HCT116 (cell line): ENCODE measurements at regions not wholly inside any gene's neighbourhood (a gene's known extent, or its start where the extent isn't known, plus 50 kb on each side); places are given as distances from the start of the nearest gene placed in this dataset.

Source experiments
- ATAC-seq: fragments of 200-7000 bp; cut with Tn5 transposase; 2 replicates; pipeline ENCODE4 v1.9.1; 2020; ENCODE audit warnings: mild to moderate bottlenecking, moderate library complexity
- BruUV-seq: library from RNA; stranded (reverse); fragments of 400-500 nt; replicated peaks from 2 replicates; lab custom pipeline; 2021; lab: Mats Ljungman, UMichigan
- CTCF ChIA-PET: fragments of 300-600 bp; sonication (Branson Sonifier 250); formaldehyde crosslinking; loops from one replicate; lab custom pipeline; 2021; ENCODE audit warnings: antibody characterized with exemption; lab: Charles Lee
- POLR2A ChIA-PET: fragments of 300-600, 350-600 bp; sonication (Branson Sonifier 250); formaldehyde crosslinking; loops from one replicate; lab custom pipeline; 2021; ENCODE audit warnings: antibody characterized with exemption; lab: Charles Lee
- RAD21 ChIA-PET, 2 experiments: fragments of 300-600 bp; sonication (Branson Sonifier 250); formaldehyde crosslinking; loops; one replicate each; lab custom pipeline; 2023; ENCODE audit warnings: low total read pairs in 2 of 2; ENCODE audit not compliant: uncharacterized antibody in 2 of 2, unreplicated experiment in 2 of 2, low non-redundant PET in 1 of 2; lab: Charles Lee
- DNase-seq: peaks from one replicate; pipeline ENCODE4 v3.0.0-alpha.2; 2010; ENCODE audit warnings: low read depth, low spot score
- H2AFZ ChIP-seq: fragments of 200-600 bp; shearing (Covaris generic), sonication (generic); 2 replicates; pipeline ENCODE4 v1.6.1; 2017; ENCODE audit warnings: low read depth, mixed run types, mixed read lengths, antibody characterized with exemption, low read length; ENCODE audit not compliant: poor library complexity, severe bottlenecking
- H3K27ac ChIP-seq: 2 replicates; pipeline ENCODE4 v1.5.1; 2012; ENCODE audit warnings: low read depth, low read length
- H3K27me3 ChIP-seq: fragments of 200-600 bp; sonication (generic); 2 replicates; pipeline ENCODE4 v1.6.1; 2016; ENCODE audit warnings: mixed run types, low read length, mixed read lengths; ENCODE audit not compliant: insufficient read depth
- H3K36me3 ChIP-seq, 2 experiments: fragments of 200-500 bp in 1 of 2; fragments of 200-600 bp in 1 of 2; sonication (Bioruptor generic) in 1 of 2; sonication (generic) in 1 of 2; 2 replicates each; pipeline versions ENCODE4 v1.5.1 to v1.6.1; 2014 to 2016; ENCODE audit warnings: low read length in 2 of 2, inconsistent platforms in 1 of 2, mixed read lengths in 1 of 2, mixed run types in 1 of 2; ENCODE audit not compliant: insufficient read depth in 2 of 2, control insufficient read depth in 1 of 2
- H3K4me1 ChIP-seq, 2 experiments: fragments of 200-600 bp in 1 of 2; sonication (generic) in 1 of 2; 2 replicates each; pipeline versions ENCODE4 v1.5.1 to v1.6.1; 2012 to 2017; ENCODE audit warnings: low read length in 2 of 2, inconsistent platforms in 1 of 2, mild to moderate bottlenecking in 1 of 2, mixed read lengths in 1 of 2, mixed run types in 1 of 2, moderate library complexity in 1 of 2; ENCODE audit not compliant: insufficient read depth in 2 of 2, control insufficient read depth in 1 of 2
- H3K4me2 ChIP-seq: fragments of 200-600 bp; sonication (generic); 2 replicates; pipeline ENCODE4 v1.6.1; 2017; ENCODE audit warnings: mixed run types, low read length, mixed read lengths
- H3K4me3 ChIP-seq, 2 experiments: fragments of 200-600 bp in 1 of 2; sonication (generic) in 1 of 2; replicated peaks in 1 of 2; 2 replicates each; pipeline ENCODE4 v1.5.1; 2011 to 2016; ENCODE audit warnings: low read length in 2 of 2, control low read depth in 1 of 2, low read depth in 1 of 2, mild to moderate bottlenecking in 1 of 2, mixed read lengths in 1 of 2, mixed run types in 1 of 2
- H3K79me2 ChIP-seq: fragments of 200-600 bp; sonication (generic); 2 replicates; pipeline ENCODE4 v1.6.1; 2017; ENCODE audit warnings: mild to moderate bottlenecking, mixed run types, low read length, moderate library complexity, mixed read lengths; ENCODE audit not compliant: insufficient read depth
- H3K9ac ChIP-seq: fragments of 200-600 bp; sonication (generic); 2 replicates; pipeline ENCODE4 v1.6.1; 2016; ENCODE audit warnings: low read length, mixed read lengths
- H3K9me2 ChIP-seq: fragments of 200-600 bp; sonication (generic), shearing (Covaris generic); 2 replicates; pipeline ENCODE4 v1.6.1; 2017; ENCODE audit warnings: mixed run types, mild to moderate bottlenecking, moderate library complexity; ENCODE audit not compliant: insufficient read depth
- H3K9me3 ChIP-seq, 2 experiments: fragments of 200-500 bp in 1 of 2; fragments of 200-600 bp in 1 of 2; sonication (Bioruptor generic) in 1 of 2; sonication (generic) in 1 of 2; 2 replicates each; pipeline ENCODE4 v1.6.1; 2014 to 2017; ENCODE audit warnings: low read length in 2 of 2, mixed read lengths in 2 of 2, inconsistent platforms in 1 of 2, low read depth in 1 of 2, mild to moderate bottlenecking in 1 of 2, mixed run types in 1 of 2, moderate library complexity in 1 of 2; ENCODE audit not compliant: control insufficient read depth in 1 of 2, insufficient read depth in 1 of 2
- H4K20me1 ChIP-seq: fragments of 200-600 bp; sonication (generic), shearing (Covaris generic); 2 replicates; pipeline ENCODE4 v1.6.1; 2017; ENCODE audit warnings: mixed run types, mild to moderate bottlenecking, moderate library complexity; ENCODE audit not compliant: insufficient read depth
- CEBPB ChIP-seq: IDR thresholded peaks from 2 replicates; pipeline ENCODE4 v1.6.1; 2012; ENCODE audit warnings: low read depth
- EGR1 ChIP-seq: IDR thresholded peaks from 2 replicates; pipeline ENCODE4 v1.6.1; 2012; ENCODE audit warnings: low read depth
- ELF1 ChIP-seq: IDR thresholded peaks from 2 replicates; pipeline ENCODE4 v1.6.1; 2012; ENCODE audit warnings: low read depth, borderline replicate concordance
- EZH2 ChIP-seq: fragments of 200-600 bp; sonication (generic); IDR thresholded peaks from 2 replicates; pipeline ENCODE4 v1.6.1; 2017; ENCODE audit warnings: antibody characterized with exemption, mixed run types
- EZH2phosphoT487 ChIP-seq: fragments of 200-600 bp; IDR thresholded peaks from 2 replicates; pipeline ENCODE4 v1.6.1; 2018; ENCODE audit warnings: antibody characterized with exemption, borderline replicate concordance
- FOSL1 ChIP-seq: IDR thresholded peaks from 2 replicates; pipeline ENCODE4 v1.6.1; 2012; ENCODE audit warnings: low read depth
- POLR2A ChIP-seq: IDR thresholded peaks from 2 replicates; pipeline ENCODE4 v1.7.0; 2011; ENCODE audit warnings: borderline replicate concordance; ENCODE audit not compliant: insufficient read depth, insufficient read length; ENCODE audit errors: extremely low read depth
- POLR2AphosphoS5 ChIP-seq: IDR thresholded peaks from 2 replicates; pipeline ENCODE4 v1.6.1; 2011; ENCODE audit warnings: mild to moderate bottlenecking, low read depth, low read length, moderate library complexity
- RAD21 ChIP-seq: IDR thresholded peaks from 2 replicates; pipeline ENCODE4 v1.6.1; 2012; ENCODE audit warnings: low read depth, mild to moderate bottlenecking
- SIN3A ChIP-seq: IDR thresholded peaks from 2 replicates; pipeline ENCODE4 v1.6.1; 2012; ENCODE audit warnings: low read depth
- SP1 ChIP-seq: IDR thresholded peaks from 2 replicates; pipeline ENCODE4 v1.6.1; 2012; ENCODE audit warnings: low read depth
- TCF7L2 ChIP-seq: IDR thresholded peaks from 2 replicates; pipeline ENCODE4 v1.7.0; 2011; ENCODE audit warnings: borderline replicate concordance, inconsistent platforms; ENCODE audit not compliant: insufficient read depth, insufficient read length; ENCODE audit errors: extremely low read depth
- YY1 ChIP-seq: IDR thresholded peaks from 2 replicates; pipeline ENCODE4 v1.6.1; 2011; ENCODE audit warnings: low read length, low read depth, moderate library complexity, mild to moderate bottlenecking; ENCODE audit not compliant: insufficient replicate concordance; ENCODE audit errors: extremely low read depth
- ZFX ChIP-seq: fragments of 450-650 bp; IDR thresholded peaks from 2 replicates; pipeline ENCODE4 v1.6.1; 2017
- ZNF274 ChIP-seq: fragments of 200-500 bp; sonication (Bioruptor generic); IDR thresholded peaks from 2 replicates; pipeline ENCODE4 v1.6.1; 2014; ENCODE audit warnings: mild to moderate bottlenecking, low read depth, low read length, inconsistent platforms
- intact Hi-C: fragments of 100-400 bp; cut with micrococcal nuclease; formaldehyde crosslinking; loops from 2 replicates; pipeline ENCODE4 v1.10.0; 2022
- TF ChIP-seq, protein P1 (sequence below), 3 experiments: fragments of 200-600 bp in 1 of 3; sonication (generic) in 1 of 3; IDR thresholded peaks in 2 of 3; conservative IDR thresholded peaks in 1 of 3; 2 replicates each; pipeline ENCODE4 v1.5.1; 2012 to 2017; ENCODE audit warnings: low read depth in 2 of 3, low read length in 2 of 3, antibody characterized with exemption in 1 of 3, borderline replicate concordance in 1 of 3, control low read depth in 1 of 3, mild to moderate bottlenecking in 1 of 3, mixed read lengths in 1 of 3, mixed run types in 1 of 3, moderate library complexity in 1 of 3; ENCODE audit not compliant: insufficient read depth in 1 of 3
- TF ChIP-seq, protein P2 (sequence below): IDR thresholded peaks from 2 replicates; pipeline ENCODE4 v1.6.1; 2011; ENCODE audit warnings: mild to moderate bottlenecking, low read length, moderate library complexity; ENCODE audit not compliant: insufficient replicate concordance; ENCODE audit errors: extremely low read depth
- TF ChIP-seq, protein P3 (sequence below): IDR thresholded peaks from 2 replicates; pipeline ENCODE4 v1.6.1; 2012
- TF ChIP-seq, protein P4 (sequence below): IDR thresholded peaks from 2 replicates; pipeline ENCODE4 v1.6.1; 2012
- TF ChIP-seq, protein P5 (sequence below): IDR thresholded peaks from 2 replicates; pipeline ENCODE4 v1.6.1; 2012; ENCODE audit warnings: low read depth

DNA sequence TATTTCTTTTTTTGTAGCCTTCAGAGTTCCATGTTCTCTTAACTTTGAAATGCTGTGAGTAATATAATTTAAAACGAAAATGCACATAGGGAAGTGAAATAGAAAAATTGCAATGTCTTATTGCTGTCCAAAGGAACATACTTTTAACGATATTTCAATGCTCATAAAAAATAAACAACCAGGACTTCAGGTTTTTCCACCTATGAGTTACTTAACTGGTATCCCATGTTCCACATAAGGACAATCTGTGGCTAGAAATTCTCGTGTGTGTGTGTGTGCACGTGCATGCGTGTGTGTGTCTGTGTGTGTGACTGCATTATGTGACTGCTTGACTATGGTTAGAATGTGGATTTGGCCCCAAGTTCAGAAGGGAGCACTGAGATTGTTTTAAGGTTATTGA lies 200.8 kb upstream of the ADGRL4 start:
- TF ChIP-seq, protein P1, sequence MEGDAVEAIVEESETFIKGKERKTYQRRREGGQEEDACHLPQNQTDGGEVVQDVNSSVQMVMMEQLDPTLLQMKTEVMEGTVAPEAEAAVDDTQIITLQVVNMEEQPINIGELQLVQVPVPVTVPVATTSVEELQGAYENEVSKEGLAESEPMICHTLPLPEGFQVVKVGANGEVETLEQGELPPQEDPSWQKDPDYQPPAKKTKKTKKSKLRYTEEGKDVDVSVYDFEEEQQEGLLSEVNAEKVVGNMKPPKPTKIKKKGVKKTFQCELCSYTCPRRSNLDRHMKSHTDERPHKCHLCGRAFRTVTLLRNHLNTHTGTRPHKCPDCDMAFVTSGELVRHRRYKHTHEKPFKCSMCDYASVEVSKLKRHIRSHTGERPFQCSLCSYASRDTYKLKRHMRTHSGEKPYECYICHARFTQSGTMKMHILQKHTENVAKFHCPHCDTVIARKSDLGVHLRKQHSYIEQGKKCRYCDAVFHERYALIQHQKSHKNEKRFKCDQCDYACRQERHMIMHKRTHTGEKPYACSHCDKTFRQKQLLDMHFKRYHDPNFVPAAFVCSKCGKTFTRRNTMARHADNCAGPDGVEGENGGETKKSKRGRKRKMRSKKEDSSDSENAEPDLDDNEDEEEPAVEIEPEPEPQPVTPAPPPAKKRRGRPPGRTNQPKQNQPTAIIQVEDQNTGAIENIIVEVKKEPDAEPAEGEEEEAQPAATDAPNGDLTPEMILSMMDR (IDR thresholded peaks at IDR 0.05 in 2 of 3, conservative IDR thresholded peaks at IDR 0.05 in 1 of 3; ENCODE audit: borderline replicate concordance in 1 of 3, insufficient read depth in 1 of 3, low read depth in 2 of 3, low read length in 2 of 3) = no peak
- TF ChIP-seq POLR2A (no peak), RAD21 (no peak), YY1 (no peak), SIN3A (no peak), ZFX (no peak), ZNF274 (no peak), SP1 (no peak), POLR2AphosphoS5 (no peak), TCF7L2 (no peak), EZH2phosphoT487 (no peak), FOSL1 (no peak), EGR1 (no peak), ELF1 (no peak), EZH2 (no peak), CEBPB (no peak)
- TF ChIP-seq, protein P2, sequence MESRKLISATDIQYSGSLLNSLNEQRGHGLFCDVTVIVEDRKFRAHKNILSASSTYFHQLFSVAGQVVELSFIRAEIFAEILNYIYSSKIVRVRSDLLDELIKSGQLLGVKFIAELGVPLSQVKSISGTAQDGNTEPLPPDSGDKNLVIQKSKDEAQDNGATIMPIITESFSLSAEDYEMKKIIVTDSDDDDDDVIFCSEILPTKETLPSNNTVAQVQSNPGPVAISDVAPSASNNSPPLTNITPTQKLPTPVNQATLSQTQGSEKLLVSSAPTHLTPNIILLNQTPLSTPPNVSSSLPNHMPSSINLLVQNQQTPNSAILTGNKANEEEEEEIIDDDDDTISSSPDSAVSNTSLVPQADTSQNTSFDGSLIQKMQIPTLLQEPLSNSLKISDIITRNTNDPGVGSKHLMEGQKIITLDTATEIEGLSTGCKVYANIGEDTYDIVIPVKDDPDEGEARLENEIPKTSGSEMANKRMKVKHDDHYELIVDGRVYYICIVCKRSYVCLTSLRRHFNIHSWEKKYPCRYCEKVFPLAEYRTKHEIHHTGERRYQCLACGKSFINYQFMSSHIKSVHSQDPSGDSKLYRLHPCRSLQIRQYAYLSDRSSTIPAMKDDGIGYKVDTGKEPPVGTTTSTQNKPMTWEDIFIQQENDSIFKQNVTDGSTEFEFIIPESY = no peak
- TF ChIP-seq, protein P3, sequence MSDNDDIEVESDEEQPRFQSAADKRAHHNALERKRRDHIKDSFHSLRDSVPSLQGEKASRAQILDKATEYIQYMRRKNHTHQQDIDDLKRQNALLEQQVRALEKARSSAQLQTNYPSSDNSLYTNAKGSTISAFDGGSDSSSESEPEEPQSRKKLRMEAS = no peak
- TF ChIP-seq, protein P4, sequence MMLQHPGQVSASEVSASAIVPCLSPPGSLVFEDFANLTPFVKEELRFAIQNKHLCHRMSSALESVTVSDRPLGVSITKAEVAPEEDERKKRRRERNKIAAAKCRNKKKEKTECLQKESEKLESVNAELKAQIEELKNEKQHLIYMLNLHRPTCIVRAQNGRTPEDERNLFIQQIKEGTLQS = no peak
- TF ChIP-seq, protein P5, sequence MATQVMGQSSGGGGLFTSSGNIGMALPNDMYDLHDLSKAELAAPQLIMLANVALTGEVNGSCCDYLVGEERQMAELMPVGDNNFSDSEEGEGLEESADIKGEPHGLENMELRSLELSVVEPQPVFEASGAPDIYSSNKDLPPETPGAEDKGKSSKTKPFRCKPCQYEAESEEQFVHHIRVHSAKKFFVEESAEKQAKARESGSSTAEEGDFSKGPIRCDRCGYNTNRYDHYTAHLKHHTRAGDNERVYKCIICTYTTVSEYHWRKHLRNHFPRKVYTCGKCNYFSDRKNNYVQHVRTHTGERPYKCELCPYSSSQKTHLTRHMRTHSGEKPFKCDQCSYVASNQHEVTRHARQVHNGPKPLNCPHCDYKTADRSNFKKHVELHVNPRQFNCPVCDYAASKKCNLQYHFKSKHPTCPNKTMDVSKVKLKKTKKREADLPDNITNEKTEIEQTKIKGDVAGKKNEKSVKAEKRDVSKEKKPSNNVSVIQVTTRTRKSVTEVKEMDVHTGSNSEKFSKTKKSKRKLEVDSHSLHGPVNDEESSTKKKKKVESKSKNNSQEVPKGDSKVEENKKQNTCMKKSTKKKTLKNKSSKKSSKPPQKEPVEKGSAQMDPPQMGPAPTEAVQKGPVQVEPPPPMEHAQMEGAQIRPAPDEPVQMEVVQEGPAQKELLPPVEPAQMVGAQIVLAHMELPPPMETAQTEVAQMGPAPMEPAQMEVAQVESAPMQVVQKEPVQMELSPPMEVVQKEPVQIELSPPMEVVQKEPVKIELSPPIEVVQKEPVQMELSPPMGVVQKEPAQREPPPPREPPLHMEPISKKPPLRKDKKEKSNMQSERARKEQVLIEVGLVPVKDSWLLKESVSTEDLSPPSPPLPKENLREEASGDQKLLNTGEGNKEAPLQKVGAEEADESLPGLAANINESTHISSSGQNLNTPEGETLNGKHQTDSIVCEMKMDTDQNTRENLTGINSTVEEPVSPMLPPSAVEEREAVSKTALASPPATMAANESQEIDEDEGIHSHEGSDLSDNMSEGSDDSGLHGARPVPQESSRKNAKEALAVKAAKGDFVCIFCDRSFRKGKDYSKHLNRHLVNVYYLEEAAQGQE = no peak
- ATAC-seq = no peak
- H3K79me2 ChIP-seq = no peaks in the 10 kb centered on the region
- BruUV-seq = no TSS peak
- intact Hi-C loops = no loop called here
- no peak overlapping the region for H3K4me2 ChIP-seq
- ChIA-PET RAD21 (no interaction called here), POLR2A (no interaction called here), CTCF (no interaction called here)
- no peak overlapping the region for H3K4me3 ChIP-seq
- no peaks in the 10 kb centered on the region for H4K20me1 ChIP-seq
- H3K4me1 ChIP-seq = no peaks in the 10 kb centered on the region
- no peak overlapping the region for H3K27ac ChIP-seq
- H3K27me3 ChIP-seq = no peaks in the 10 kb centered on the region
- no peak overlapping the region for H3K9ac ChIP-seq
- DNase-seq = no peak
- no peaks in the 10 kb centered on the region for H3K9me2 ChIP-seq
- no peak overlapping the region for H2AFZ ChIP-seq
- H3K9me3 ChIP-seq = no peaks in the 10 kb centered on the region; a peak in 1 of 4 replicates
- no peaks in the 10 kb centered on the region for H3K36me3 ChIP-seq
